AML-193 (cell line): ENCODE measurements at regions not wholly inside any gene's neighbourhood (a gene's known extent, or its start where the extent isn't known, plus 50 kb on each side); places are given as distances from the start of the nearest gene placed in this dataset.

Experiments used
- DNase-seq, 2 experiments: peaks; one replicate each; lab custom pipeline; 2025; lab: John Stamatoyannopoulos, UW

GRCh38 chr15:69659454-69660050 is 206.9 kb downstream of the RPLP1 start:
- no peak for DNase-seq

GRCh38 chr15:69660114-69660513 is 207.5 kb downstream of the RPLP1 start:
- no peak for DNase-seq

GRCh38 chr15:69660658-69661405 is 208.2 kb downstream of the RPLP1 start:
- no peak for DNase-seq

GRCh38 chr15:69661446-69661845 is 208.8 kb downstream of the RPLP1 start:
- DNase-seq = no peak

- DNase-seq = no peak
Observed at GRCh38 chr15:69661871-69662644, 209.4 kb downstream of the RPLP1 start.

- no peak for DNase-seq
Observed at GRCh38 chr15:69662645-69663000, 210.0 kb downstream of the RPLP1 start.

GRCh38 chr15:69663441-69663840 is 210.8 kb downstream of the RPLP1 start:
- DNase-seq = no peak

GRCh38 chr15:69663982-69664381 is 211.4 kb downstream of the RPLP1 start:
- no peak for DNase-seq

- DNase-seq = no peak
Observed at GRCh38 chr15:69664572-69665571, 212.3 kb downstream of the RPLP1 start.

- DNase-seq = no peak
Observed at GRCh38 chr15:69665641-69666111, 213.1 kb downstream of the RPLP1 start.

- peak; percentile 6 to 9 for DNase-seq
Observed at GRCh38 chr15:69666441-69666882, 213.8 kb downstream of the RPLP1 start.

GRCh38 chr15:69666921-69667811 is 214.5 kb downstream of the RPLP1 start:
- peak; percentile 67 to 78 for DNase-seq

- DNase-seq = no peak
Observed at GRCh38 chr15:69668039-69668705, 215.6 kb downstream of the RPLP1 start.

GRCh38 chr15:69668963-69669362 is 216.3 kb downstream of the RPLP1 start:
- DNase-seq = peak in 1 of 2 experiments; percentile 11

GRCh38 chr15:69669446-69669845 is 216.8 kb downstream of the RPLP1 start:
- no peak for DNase-seq

GRCh38 chr15:69673291-69673881 is 220.8 kb downstream of the RPLP1 start:
- no peak for DNase-seq

GRCh38 chr15:69675731-69676130 is 223.1 kb downstream of the RPLP1 start:
- DNase-seq = no peak

GRCh38 chr15:69677403-69677802 is 224.8 kb downstream of the RPLP1 start:
- no peak for DNase-seq

GRCh38 chr15:69679623-69680228 is 227.1 kb downstream of the RPLP1 start:
- DNase-seq = no peak
